HG02852 (cell line): ENCODE measurements at regions not wholly inside any gene's neighbourhood (a gene's known extent, or its start where the extent isn't known, plus 50 kb on each side); places are given as distances from the start of the nearest gene placed in this dataset.

Experiments
- ATAC-seq: cut with Tn5 transposase; IDR thresholded peaks from one replicate; pipeline ENCODE4 v1.9.1; 2021; ENCODE audit warnings: mild to moderate bottlenecking, moderate library complexity; ENCODE audit not compliant: unreplicated experiment

GRCh38 chr14:40312296-40312695 is 880.1 kb upstream of the FBXO33 start:
- ATAC-seq = no peak

GRCh38 chr14:40309124-40309523 is 876.9 kb upstream of the FBXO33 start:
- no peak for ATAC-seq

- no peak for ATAC-seq
These were observed 876.0 kb upstream of the FBXO33 start for GRCh38 chr14:40308240-40308639.

GRCh38 chr14:40296821-40297220 is 864.6 kb upstream of the FBXO33 start:
- ATAC-seq = no peak

GRCh38 chr14:40292664-40293063 is 860.4 kb upstream of the FBXO33 start:
- ATAC-seq = no peak

- ATAC-seq = no peak
These were observed 850.0 kb upstream of the FBXO33 start for GRCh38 chr14:40282196-40282595.

- no peak for ATAC-seq
These were observed 848.4 kb upstream of the FBXO33 start for GRCh38 chr14:40280652-40281051.

GRCh38 chr14:40273417-40273816 is 841.2 kb upstream of the FBXO33 start:
- ATAC-seq = no peak

- no peak for ATAC-seq
These were observed 839.2 kb upstream of the FBXO33 start for GRCh38 chr14:40271480-40271879.

GRCh38 chr14:40269436-40269835 is 837.2 kb upstream of the FBXO33 start:
- ATAC-seq = no peak

GRCh38 chr14:40268236-40268635 is 836.0 kb upstream of the FBXO33 start:
- ATAC-seq = no peak

- ATAC-seq = no peak
These were observed 832.9 kb upstream of the FBXO33 start for GRCh38 chr14:40265096-40265495.

- ATAC-seq = no peak
These were observed 820.7 kb upstream of the FBXO33 start for GRCh38 chr14:40252817-40253447.

- no peak for ATAC-seq
These were observed 816.4 kb upstream of the FBXO33 start for GRCh38 chr14:40248671-40249070.

GRCh38 chr14:40240245-40240859 is 808.1 kb upstream of the FBXO33 start:
- no peak for ATAC-seq

- no peak for ATAC-seq
These were observed 800.1 kb upstream of the FBXO33 start for GRCh38 chr14:40232302-40232701.

- ATAC-seq = no peak
These were observed 797.4 kb upstream of the FBXO33 start for GRCh38 chr14:40229676-40230075.

- ATAC-seq = no peak
These were observed 790.8 kb upstream of the FBXO33 start for GRCh38 chr14:40222996-40223395.

GRCh38 chr14:40221428-40221827 is 789.2 kb upstream of the FBXO33 start:
- ATAC-seq = no peak

GRCh38 chr14:40219032-40219431 is 786.8 kb upstream of the FBXO33 start:
- ATAC-seq = no peak

- ATAC-seq = no peak
These were observed 786.2 kb upstream of the FBXO33 start for GRCh38 chr14:40218282-40218941.

GRCh38 chr14:40216976-40217375 is 784.7 kb upstream of the FBXO33 start:
- no peak for ATAC-seq
